K562 (cell line): ENCODE measurements at regions not wholly inside any gene's neighbourhood (a gene's known extent, or its start where the extent isn't known, plus 50 kb on each side); places are given as distances from the start of the nearest gene placed in this dataset.

Source experiments
- ATAC-seq: fragments of 200-7000 bp; cut with Tn5 transposase; 3 replicates; pipeline ENCODE4 v1.9.1; 2020; ENCODE audit warnings: moderate library complexity
- BruUV-seq: library from RNA; stranded (reverse); fragments of 400-500 nt; replicated peaks from 2 replicates; lab custom pipeline; 2021; lab: Mats Ljungman, UMichigan
- CTCF ChIA-PET: fragments of 300-600 bp; formaldehyde crosslinking; extraction: SDS; loops from one replicate; lab custom pipeline; 2021; ENCODE audit warnings: low intra/inter-chr PET ratio; lab: Yijun Ruan, JAX
- POLR2A ChIA-PET: fragments of 300-600, 350-650 bp; sonication (Branson Sonifier 250); formaldehyde crosslinking; extraction: SDS; loops from one replicate; lab custom pipeline; 2021; ENCODE audit warnings: antibody characterized with exemption, inconsistent platforms; lab: Yijun Ruan, JAX
- DNase-seq, 4 experiments: peaks; one replicate each; pipeline versions ENCODE4 v3.0.0 to v3.0.0-alpha.2; 2011 to 2018; ENCODE audit warnings: low spot score in 3 of 4, mixed read lengths in 3 of 4; ENCODE audit errors: extremely low read depth in 1 of 4
- FAIRE-seq: peaks from 2 replicates; lab custom pipeline; 2011; peaks lifted over from hg19 to GRCh38; lab: Jason Lieb, UNC
- H2AFZ ChIP-seq: 2 replicates; pipeline ENCODE4 v1.6.0; 2011; ENCODE audit warnings: low read depth, low read length, control low read depth, inconsistent platforms
- H3K27ac ChIP-seq: fragments of 200-600 bp; 3 replicates; pipeline ENCODE4 v1.8.0; 2011; ENCODE audit warnings: low read depth, mild to moderate bottlenecking, control low read depth, inconsistent platforms, low read length, moderate library complexity, mixed read lengths; ENCODE audit errors: extremely low read depth
- H3K27me3 ChIP-seq, 2 experiments: fragments of 300-600 bp in 1 of 2; 2 replicates in 1 of 2; 3 replicates in 1 of 2; pipeline versions ENCODE4 v1.6.0 to v1.8.0; 2011; ENCODE audit warnings: inconsistent platforms in 2 of 2, low read length in 2 of 2, mild to moderate bottlenecking in 1 of 2, mixed read lengths in 1 of 2, moderate library complexity in 1 of 2; ENCODE audit not compliant: control insufficient read depth in 2 of 2, insufficient read depth in 2 of 2
- H3K36me3 ChIP-seq: fragments of 300-600 bp; 3 replicates; pipeline ENCODE4 v1.8.0; 2011; ENCODE audit warnings: mild to moderate bottlenecking, low read length, inconsistent platforms; ENCODE audit not compliant: control insufficient read depth, insufficient read depth
- H3K4me1 ChIP-seq, 2 experiments: fragments of 200-600 bp in 1 of 2; replicated peaks in 1 of 2; 2 replicates in 1 of 2; 3 replicates in 1 of 2; pipeline versions ENCODE4 v1.5.1 to v1.8.0; 2011; ENCODE audit warnings: inconsistent platforms in 2 of 2, low read length in 2 of 2, mild to moderate bottlenecking in 1 of 2, mixed read lengths in 1 of 2, moderate library complexity in 1 of 2; ENCODE audit not compliant: control insufficient read depth in 2 of 2, insufficient read depth in 2 of 2
- H3K4me2 ChIP-seq: 2 replicates; pipeline ENCODE4 v1.6.1; 2011; ENCODE audit warnings: low read length, control low read depth, inconsistent platforms, mixed read lengths; ENCODE audit not compliant: insufficient read depth
- H3K4me3 ChIP-seq: fragments of 200-600 bp; sonication (generic), shearing (Covaris generic); 2 replicates; pipeline ENCODE4 v1.5.1; 2016; ENCODE audit warnings: control low read depth, inconsistent platforms
- H3K79me2 ChIP-seq: fragments of 200-600 bp; 3 replicates; pipeline ENCODE4 v1.8.0; 2011; ENCODE audit warnings: low read length, inconsistent platforms; ENCODE audit not compliant: control insufficient read depth, insufficient read depth
- H3K9ac ChIP-seq, 2 experiments: 2 replicates each; pipeline versions ENCODE4 v1.6.0 to v1.6.1; 2011; ENCODE audit warnings: low read depth in 2 of 2, low read length in 2 of 2, control low read depth in 1 of 2, inconsistent platforms in 1 of 2, mild to moderate bottlenecking in 1 of 2, mixed read lengths in 1 of 2; ENCODE audit not compliant: insufficient read depth in 1 of 2
- H3K9me1 ChIP-seq: one replicate; pipeline ENCODE4 v1.6.0; 2011; ENCODE audit warnings: inconsistent platforms, mild to moderate bottlenecking, low read length, moderate library complexity; ENCODE audit not compliant: control insufficient read depth, insufficient read depth
- H3K9me3 ChIP-seq: replicated peaks from 2 replicates; pipeline ENCODE4 v1.5.1; 2011; ENCODE audit warnings: low read depth, low read length, inconsistent platforms; ENCODE audit not compliant: control insufficient read depth, insufficient read depth
- H4K20me1 ChIP-seq: replicated peaks from 2 replicates; pipeline ENCODE4 v1.6.1; 2011; ENCODE audit warnings: low read length, inconsistent platforms, mixed read lengths; ENCODE audit not compliant: control insufficient read depth, insufficient read depth
- GTF2E2 ChIP-seq: fragments of 200-800 bp; sonication (Bioruptor generic); IDR thresholded peaks from 2 replicates; pipeline ENCODE4 v1.6.1; 2016; ENCODE audit warnings: missing genetic modification characterization, missing compliant biosample characterization
- KDM5B ChIP-seq: fragments of 200-600 bp; sonication (generic); IDR thresholded peaks from 2 replicates; pipeline ENCODE4 v1.6.1; 2012; ENCODE audit warnings: low read depth, mild to moderate bottlenecking, moderate library complexity, low read length, control low read depth, inconsistent platforms; ENCODE audit not compliant: insufficient replicate concordance
- KLF6 ChIP-seq: fragments of 250-450 bp; sonication (Bioruptor Pico); IDR thresholded peaks from 2 replicates; pipeline ENCODE4 v1.4.0; 2020; ENCODE audit warnings: mild to moderate bottlenecking, moderate library complexity, borderline replicate concordance
- WGBS: fragments of 100-300 bp; shearing (Covaris generic); methylation state at CpG from one replicate; pipeline ENCODE4 v1.1.6; 2016; ENCODE audit warnings: low coverage, mixed read lengths; ENCODE audit not compliant: insufficient coverage; ENCODE audit errors: missing lambda C conversion rate; 5-methylcytosine and 5-hydroxymethylcytosine counted together
- in situ Hi-C: fragments of 300-500 bp; cut with MboI; formaldehyde crosslinking; loops from 4 replicates; pipeline ENCODE4 v1.15.0; 2018; ENCODE audit warnings: inconsistent platforms, mixed read lengths
- intact Hi-C: fragments of 100-400 bp; cut with micrococcal nuclease; formaldehyde crosslinking; loops from 2 replicates; pipeline ENCODE4 v1.14.2; 2022

- Histone ChIP-seq H3K9me3 (no peaks in the 10 kb centered on the region), H3K27ac (no peak overlapping the region), H3K9ac (peak overlapping the region in 1 of 2 experiments; percentile 26; a peak in 1 of 4 replicates)
- DNase-seq: peak in 1 of 4 experiments; percentile 5
- intact Hi-C loops: no loop called here
- no peak for TF ChIP-seq KDM5B
- no peak for TF ChIP-seq KLF6 (CRISPR knock-in tag)
- TF ChIP-seq, all 486 proteins: peak for 0
- no peak overlapping the region for H3K4me3 ChIP-seq
- no TSS peak for BruUV-seq
- H3K4me2 ChIP-seq: no peak overlapping the region
- ATAC-seq (no peak), FAIRE-seq (no peak)
- ChIA-PET POLR2A (interaction anchor here (1.1 to 1.4 kb wide), 2 partner anchors 12 to 248 kb away, joined by 3 to 5 read pairs; no protein-coding TSS in a partner anchor), CTCF (interaction anchor here (0.5 kb wide), 1 partner anchor 249 kb away, joined by 3 read pairs; no protein-coding TSS in a partner anchor)
- H3K9me1 ChIP-seq: peaks cover 1% of the 10 kb centered on the region
- peaks cover 0 to 3% of the 10 kb centered on the region in 2 experiments; a peak in 1 of 5 replicates for H3K4me1 ChIP-seq
- in situ Hi-C loops: no loop called here
- WGBS: 90% methylated on average over 10 of the region's 10 CpGs
- no peaks in the 10 kb centered on the region for H3K27me3 ChIP-seq
- H3K36me3 ChIP-seq: peaks cover 64% of the 10 kb centered on the region; the same call in 2 of the 3 replicates
- no peaks in the 10 kb centered on the region for H3K79me2 ChIP-seq
- no peak overlapping the region for H2AFZ ChIP-seq
- no peaks in the 10 kb centered on the region; the same call in 1 of the 2 replicates for H4K20me1 ChIP-seq
Observed at GRCh38 chr16:31707743-31708335, 165.8 kb upstream of the ZNF267 start.

GRCh38 chr16:31708348-31708747, 165.3 kb upstream of the ZNF267 start:
- Histone ChIP-seq H3K79me2 (peaks cover 2% of the 10 kb centered on the region; the same call in 2 of the 3 replicates), H3K27ac (no peak overlapping the region), H3K36me3 (peaks cover 59% of the 10 kb centered on the region; the same call in 2 of the 3 replicates), H3K9ac (0 out of 4 replicates have a peak overlapping the region, but pooled peaks of 1 of the 2 experiments have one; percentile 26), H3K4me2 (no peak overlapping the region), H2AFZ (no peak overlapping the region), H3K27me3 (no peaks in the 10 kb centered on the region), H3K4me1 (peaks cover 2 to 3% of the 10 kb centered on the region in 2 experiments; a peak in 2 of 5 replicates), H4K20me1 (no peaks in the 10 kb centered on the region; the same call in 1 of the 2 replicates), H3K9me1 (no peaks in the 10 kb centered on the region), H3K9me3 (no peaks in the 10 kb centered on the region), H3K4me3 (no peak overlapping the region)
- POLR2A ChIA-PET: interaction anchor here (0.6 to 1.4 kb wide), 3 partner anchors 12 to 326 kb away, joined by 3 to 5 read pairs (median 4); no protein-coding TSS in a partner anchor
- DNase-seq: peak in 1 of 4 experiments; percentile 2
- intact Hi-C loops: no loop called here
- BruUV-seq: no TSS peak
- no peak for FAIRE-seq
- 83% methylated on average over 8 of the region's 8 CpGs for WGBS
- in situ Hi-C loops: no loop called here
- CTCF ChIA-PET: no interaction called here
- ATAC-seq: no peak
- no peak for TF ChIP-seq GTF2E2 (tag)
- TF ChIP-seq, all 486 proteins: peak for 0
